HCT116 (cell line): ENCODE measurements at regions not wholly inside any gene's neighbourhood (a gene's known extent, or its start where the extent isn't known, plus 50 kb on each side); places are given as distances from the start of the nearest gene placed in this dataset.

Experiments used
- ATAC-seq: fragments of 200-7000 bp; cut with Tn5 transposase; 2 replicates; pipeline ENCODE4 v1.9.1; 2020; ENCODE audit warnings: mild to moderate bottlenecking, moderate library complexity
- BruUV-seq: library from RNA; stranded (reverse); fragments of 400-500 nt; replicated peaks from 2 replicates; lab custom pipeline; 2021; lab: Mats Ljungman, UMichigan
- CTCF ChIA-PET: fragments of 300-600 bp; sonication (Branson Sonifier 250); formaldehyde crosslinking; loops from one replicate; lab custom pipeline; 2021; ENCODE audit warnings: antibody characterized with exemption; lab: Charles Lee
- POLR2A ChIA-PET: fragments of 300-600, 350-600 bp; sonication (Branson Sonifier 250); formaldehyde crosslinking; loops from one replicate; lab custom pipeline; 2021; ENCODE audit warnings: antibody characterized with exemption; lab: Charles Lee
- RAD21 ChIA-PET, 2 experiments: fragments of 300-600 bp; sonication (Branson Sonifier 250); formaldehyde crosslinking; loops; one replicate each; lab custom pipeline; 2023; ENCODE audit warnings: low total read pairs in 2 of 2; ENCODE audit not compliant: uncharacterized antibody in 2 of 2, unreplicated experiment in 2 of 2, low non-redundant PET in 1 of 2; lab: Charles Lee
- DNase-seq: peaks from one replicate; pipeline ENCODE4 v3.0.0-alpha.2; 2010; ENCODE audit warnings: low read depth, low spot score
- H2AFZ ChIP-seq: fragments of 200-600 bp; shearing (Covaris generic), sonication (generic); 2 replicates; pipeline ENCODE4 v1.6.1; 2017; ENCODE audit warnings: low read depth, mixed run types, mixed read lengths, antibody characterized with exemption, low read length; ENCODE audit not compliant: poor library complexity, severe bottlenecking
- H3K27ac ChIP-seq: 2 replicates; pipeline ENCODE4 v1.5.1; 2012; ENCODE audit warnings: low read depth, low read length
- H3K27me3 ChIP-seq: fragments of 200-600 bp; sonication (generic); 2 replicates; pipeline ENCODE4 v1.6.1; 2016; ENCODE audit warnings: mixed run types, low read length, mixed read lengths; ENCODE audit not compliant: insufficient read depth
- H3K36me3 ChIP-seq, 2 experiments: fragments of 200-500 bp in 1 of 2; fragments of 200-600 bp in 1 of 2; sonication (Bioruptor generic) in 1 of 2; sonication (generic) in 1 of 2; 2 replicates each; pipeline versions ENCODE4 v1.5.1 to v1.6.1; 2014 to 2016; ENCODE audit warnings: low read length in 2 of 2, inconsistent platforms in 1 of 2, mixed read lengths in 1 of 2, mixed run types in 1 of 2; ENCODE audit not compliant: insufficient read depth in 2 of 2, control insufficient read depth in 1 of 2
- H3K4me1 ChIP-seq, 2 experiments: fragments of 200-600 bp in 1 of 2; sonication (generic) in 1 of 2; 2 replicates each; pipeline versions ENCODE4 v1.5.1 to v1.6.1; 2012 to 2017; ENCODE audit warnings: low read length in 2 of 2, inconsistent platforms in 1 of 2, mild to moderate bottlenecking in 1 of 2, mixed read lengths in 1 of 2, mixed run types in 1 of 2, moderate library complexity in 1 of 2; ENCODE audit not compliant: insufficient read depth in 2 of 2, control insufficient read depth in 1 of 2
- H3K4me2 ChIP-seq: fragments of 200-600 bp; sonication (generic); 2 replicates; pipeline ENCODE4 v1.6.1; 2017; ENCODE audit warnings: mixed run types, low read length, mixed read lengths
- H3K4me3 ChIP-seq, 2 experiments: fragments of 200-600 bp in 1 of 2; sonication (generic) in 1 of 2; replicated peaks in 1 of 2; 2 replicates each; pipeline ENCODE4 v1.5.1; 2011 to 2016; ENCODE audit warnings: low read length in 2 of 2, control low read depth in 1 of 2, low read depth in 1 of 2, mild to moderate bottlenecking in 1 of 2, mixed read lengths in 1 of 2, mixed run types in 1 of 2
- H3K79me2 ChIP-seq: fragments of 200-600 bp; sonication (generic); 2 replicates; pipeline ENCODE4 v1.6.1; 2017; ENCODE audit warnings: mild to moderate bottlenecking, mixed run types, low read length, moderate library complexity, mixed read lengths; ENCODE audit not compliant: insufficient read depth
- H3K9ac ChIP-seq: fragments of 200-600 bp; sonication (generic); 2 replicates; pipeline ENCODE4 v1.6.1; 2016; ENCODE audit warnings: low read length, mixed read lengths
- H3K9me2 ChIP-seq: fragments of 200-600 bp; sonication (generic), shearing (Covaris generic); 2 replicates; pipeline ENCODE4 v1.6.1; 2017; ENCODE audit warnings: mixed run types, mild to moderate bottlenecking, moderate library complexity; ENCODE audit not compliant: insufficient read depth
- H3K9me3 ChIP-seq, 2 experiments: fragments of 200-500 bp in 1 of 2; fragments of 200-600 bp in 1 of 2; sonication (Bioruptor generic) in 1 of 2; sonication (generic) in 1 of 2; 2 replicates each; pipeline ENCODE4 v1.6.1; 2014 to 2017; ENCODE audit warnings: low read length in 2 of 2, mixed read lengths in 2 of 2, inconsistent platforms in 1 of 2, low read depth in 1 of 2, mild to moderate bottlenecking in 1 of 2, mixed run types in 1 of 2, moderate library complexity in 1 of 2; ENCODE audit not compliant: control insufficient read depth in 1 of 2, insufficient read depth in 1 of 2
- H4K20me1 ChIP-seq: fragments of 200-600 bp; sonication (generic), shearing (Covaris generic); 2 replicates; pipeline ENCODE4 v1.6.1; 2017; ENCODE audit warnings: mixed run types, mild to moderate bottlenecking, moderate library complexity; ENCODE audit not compliant: insufficient read depth
- ELF1 ChIP-seq: IDR thresholded peaks from 2 replicates; pipeline ENCODE4 v1.6.1; 2012; ENCODE audit warnings: low read depth, borderline replicate concordance
- EZH2 ChIP-seq: fragments of 200-600 bp; sonication (generic); IDR thresholded peaks from 2 replicates; pipeline ENCODE4 v1.6.1; 2017; ENCODE audit warnings: antibody characterized with exemption, mixed run types
- EZH2phosphoT487 ChIP-seq: fragments of 200-600 bp; IDR thresholded peaks from 2 replicates; pipeline ENCODE4 v1.6.1; 2018; ENCODE audit warnings: antibody characterized with exemption, borderline replicate concordance
- JUND ChIP-seq: IDR thresholded peaks from 2 replicates; pipeline ENCODE4 v1.6.1; 2012
- RAD21 ChIP-seq: IDR thresholded peaks from 2 replicates; pipeline ENCODE4 v1.6.1; 2012; ENCODE audit warnings: low read depth, mild to moderate bottlenecking
- REST ChIP-seq: IDR thresholded peaks from 2 replicates; pipeline ENCODE4 v1.6.1; 2012; ENCODE audit warnings: low read depth
- SIN3A ChIP-seq: IDR thresholded peaks from 2 replicates; pipeline ENCODE4 v1.6.1; 2012; ENCODE audit warnings: low read depth
- SRF ChIP-seq: IDR thresholded peaks from 2 replicates; pipeline ENCODE4 v1.6.1; 2012; ENCODE audit warnings: low read depth
- TCF7L2 ChIP-seq: IDR thresholded peaks from 2 replicates; pipeline ENCODE4 v1.7.0; 2011; ENCODE audit warnings: borderline replicate concordance, inconsistent platforms; ENCODE audit not compliant: insufficient read depth, insufficient read length; ENCODE audit errors: extremely low read depth
- YY1 ChIP-seq: IDR thresholded peaks from 2 replicates; pipeline ENCODE4 v1.6.1; 2011; ENCODE audit warnings: low read length, low read depth, moderate library complexity, mild to moderate bottlenecking; ENCODE audit not compliant: insufficient replicate concordance; ENCODE audit errors: extremely low read depth
- ZFX ChIP-seq: fragments of 450-650 bp; IDR thresholded peaks from 2 replicates; pipeline ENCODE4 v1.6.1; 2017
- intact Hi-C: fragments of 100-400 bp; cut with micrococcal nuclease; formaldehyde crosslinking; loops from 2 replicates; pipeline ENCODE4 v1.10.0; 2022
- TF ChIP-seq, protein P1 (sequence below): IDR thresholded peaks from 2 replicates; pipeline ENCODE4 v1.6.1; 2012
- TF ChIP-seq, protein P2 (sequence below): IDR thresholded peaks from 2 replicates; pipeline ENCODE4 v1.6.1; 2011; ENCODE audit warnings: mild to moderate bottlenecking, low read length, moderate library complexity; ENCODE audit not compliant: insufficient replicate concordance; ENCODE audit errors: extremely low read depth

- CTCF ChIA-PET: no interaction called here
- Histone ChIP-seq H3K9me2 (no peaks in the 10 kb centered on the region), H3K9ac (no peak overlapping the region), H3K27me3 (no peaks in the 10 kb centered on the region), H4K20me1 (no peaks in the 10 kb centered on the region), H3K4me3 (no peak overlapping the region), H3K4me1 (no peaks in the 10 kb centered on the region), H2AFZ (no peak overlapping the region), H3K79me2 (no peaks in the 10 kb centered on the region), H3K9me3 (no peaks in the 10 kb centered on the region), H3K4me2 (no peak overlapping the region), H3K36me3 (no peaks in the 10 kb centered on the region), H3K27ac (no peak overlapping the region)
- DNase-seq: no peak
- ATAC-seq: no peak
- RAD21 ChIA-PET: no interaction called here
- POLR2A ChIA-PET: no interaction called here
- no TSS peak for BruUV-seq
- intact Hi-C loops: no loop called here
- TF ChIP-seq ELF1 (no peak), EZH2phosphoT487 (no peak), RAD21 (no peak), JUND (no peak), YY1 (no peak), SIN3A (no peak), ZFX (no peak), EZH2 (no peak), REST (no peak), TCF7L2 (no peak), SRF (no peak)
- TF ChIP-seq, protein P1, sequence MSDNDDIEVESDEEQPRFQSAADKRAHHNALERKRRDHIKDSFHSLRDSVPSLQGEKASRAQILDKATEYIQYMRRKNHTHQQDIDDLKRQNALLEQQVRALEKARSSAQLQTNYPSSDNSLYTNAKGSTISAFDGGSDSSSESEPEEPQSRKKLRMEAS: no peak
- TF ChIP-seq, protein P2, sequence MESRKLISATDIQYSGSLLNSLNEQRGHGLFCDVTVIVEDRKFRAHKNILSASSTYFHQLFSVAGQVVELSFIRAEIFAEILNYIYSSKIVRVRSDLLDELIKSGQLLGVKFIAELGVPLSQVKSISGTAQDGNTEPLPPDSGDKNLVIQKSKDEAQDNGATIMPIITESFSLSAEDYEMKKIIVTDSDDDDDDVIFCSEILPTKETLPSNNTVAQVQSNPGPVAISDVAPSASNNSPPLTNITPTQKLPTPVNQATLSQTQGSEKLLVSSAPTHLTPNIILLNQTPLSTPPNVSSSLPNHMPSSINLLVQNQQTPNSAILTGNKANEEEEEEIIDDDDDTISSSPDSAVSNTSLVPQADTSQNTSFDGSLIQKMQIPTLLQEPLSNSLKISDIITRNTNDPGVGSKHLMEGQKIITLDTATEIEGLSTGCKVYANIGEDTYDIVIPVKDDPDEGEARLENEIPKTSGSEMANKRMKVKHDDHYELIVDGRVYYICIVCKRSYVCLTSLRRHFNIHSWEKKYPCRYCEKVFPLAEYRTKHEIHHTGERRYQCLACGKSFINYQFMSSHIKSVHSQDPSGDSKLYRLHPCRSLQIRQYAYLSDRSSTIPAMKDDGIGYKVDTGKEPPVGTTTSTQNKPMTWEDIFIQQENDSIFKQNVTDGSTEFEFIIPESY: no peak
Measured at GRCh38 chr7:125099519-125099918, 169.9 kb upstream of the POT1 start.
